GM21423 (cell line): ENCODE measurements at regions not wholly inside any gene's neighbourhood (a gene's known extent, or its start where the extent isn't known, plus 50 kb on each side); places are given as distances from the start of the nearest gene placed in this dataset.

Source experiments
- ATAC-seq: cut with Tn5 transposase; IDR thresholded peaks from one replicate; pipeline ENCODE4 v1.9.1; 2021; ENCODE audit warnings: mild to moderate bottlenecking, moderate library complexity; ENCODE audit not compliant: unreplicated experiment

- ATAC-seq, result no peak
These were observed 96.2 kb upstream of the INSIG1 start for GRCh38 chr7:155201325-155202087.

DNA sequence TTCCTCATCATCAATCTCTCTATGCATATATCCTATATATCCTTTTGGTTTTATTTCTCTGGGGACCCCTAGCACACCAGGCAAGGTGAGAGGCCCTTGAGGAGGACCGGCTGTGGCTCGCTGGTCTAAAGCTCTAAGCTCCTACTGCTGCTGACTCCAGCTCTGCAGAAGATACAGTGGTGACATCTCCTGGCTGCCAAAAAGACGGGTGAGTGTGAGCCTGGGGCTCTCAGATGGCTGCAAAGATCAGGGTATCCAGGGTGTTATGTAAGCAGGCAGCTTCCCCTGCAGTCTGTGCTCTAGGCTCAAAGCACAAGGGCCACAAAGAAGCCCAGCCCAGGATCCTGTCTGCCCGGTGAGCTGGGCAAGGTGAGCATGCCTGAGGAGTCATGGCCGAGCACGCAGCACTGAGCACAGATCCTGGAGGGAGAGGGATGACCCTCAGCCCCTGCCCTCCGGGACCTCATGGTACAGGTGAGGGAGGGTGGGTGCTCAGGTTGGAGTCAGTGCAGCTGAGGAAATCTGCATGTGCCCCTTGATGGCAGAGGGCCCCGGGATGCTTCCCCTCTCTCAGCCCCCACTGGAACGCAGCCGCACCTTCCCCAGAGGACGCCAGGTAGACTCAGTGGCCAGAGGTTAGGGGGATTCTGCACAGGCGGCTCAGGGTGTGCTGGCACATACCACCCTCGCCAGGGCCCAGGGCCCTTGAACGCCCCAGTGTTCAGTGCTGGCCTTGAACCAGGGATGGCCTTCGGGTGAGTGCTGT, 95.4 kb upstream of the INSIG1 start:
- no peak for ATAC-seq

DNA sequence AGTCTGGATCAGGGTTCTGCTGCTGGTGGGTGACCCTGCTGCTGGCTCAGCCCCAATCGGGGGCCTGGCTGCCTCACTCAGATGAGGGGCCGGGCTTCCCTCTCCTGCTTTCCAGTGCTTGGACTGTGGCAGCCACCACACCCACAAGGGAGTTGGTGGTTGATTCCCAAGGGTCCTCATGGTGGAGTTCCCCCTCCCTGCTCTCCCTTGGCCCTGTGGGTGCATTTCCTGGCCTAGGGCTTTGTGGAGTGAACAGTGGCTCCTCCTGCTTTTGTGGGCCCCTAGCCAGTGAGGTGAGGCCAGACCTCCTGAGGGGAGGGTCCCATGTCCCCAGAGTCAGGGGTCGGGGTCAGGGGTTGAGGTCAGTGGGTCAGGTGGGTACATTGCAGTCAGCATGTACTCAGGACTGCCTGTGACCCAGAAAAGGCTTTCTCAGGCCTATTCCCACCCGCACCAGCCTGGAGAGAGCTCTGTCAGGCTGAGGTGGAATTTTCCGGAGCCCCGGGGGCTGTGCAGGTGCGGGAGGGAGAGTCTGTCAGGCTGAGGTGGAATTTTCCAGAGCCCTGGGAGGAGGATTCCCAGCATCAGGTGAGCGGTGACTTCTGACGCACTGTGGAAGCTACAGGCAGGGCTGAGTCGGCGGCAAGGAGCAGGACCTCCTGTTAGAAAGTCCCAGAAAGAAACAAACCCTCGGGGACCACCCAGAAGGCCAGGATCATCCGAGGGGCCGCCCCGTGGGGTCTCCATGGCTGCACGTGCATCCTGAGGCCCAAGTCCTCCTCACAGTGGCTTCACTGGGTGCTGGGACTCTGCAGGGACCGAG, 94.4 kb upstream of the INSIG1 start:
- no peak for ATAC-seq

DNA sequence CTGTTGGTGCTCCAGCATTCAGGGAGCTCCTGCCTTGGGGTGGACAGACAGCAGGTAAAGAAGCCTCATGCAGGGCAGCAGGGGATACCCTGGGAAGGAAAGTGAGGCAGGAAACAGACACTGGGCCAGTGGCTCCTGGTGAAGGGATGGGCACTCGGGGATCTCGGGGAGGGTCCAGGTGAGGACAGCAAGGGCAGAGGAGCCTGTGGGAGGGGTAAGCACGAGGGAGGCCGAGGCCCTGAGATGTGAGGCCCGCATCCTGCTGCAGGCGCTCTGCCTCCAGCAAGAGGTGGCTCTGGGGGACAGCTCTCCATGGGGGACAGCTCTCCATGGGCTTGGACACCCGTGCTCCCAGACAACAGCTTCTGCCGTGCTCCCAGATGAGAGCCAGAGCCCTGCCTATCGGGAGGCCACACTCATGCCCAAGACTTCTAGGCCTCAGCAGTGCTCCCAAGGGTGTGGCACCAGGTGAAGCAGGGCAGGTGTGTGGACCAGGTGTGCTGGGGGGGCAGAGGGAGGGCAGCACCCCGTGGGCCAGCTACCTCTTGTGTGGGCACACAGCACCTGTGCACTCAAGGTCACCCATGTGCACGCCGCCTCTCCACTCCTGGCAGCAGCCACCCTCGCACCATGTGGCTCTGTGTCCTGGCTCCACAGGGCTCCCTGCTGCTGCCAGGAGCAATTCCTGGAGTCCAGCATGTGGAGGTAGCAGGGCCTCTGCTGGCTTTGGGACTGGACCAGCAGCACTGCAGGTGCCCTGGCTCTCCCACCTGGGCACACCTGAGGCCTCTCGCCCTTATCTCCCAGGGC, 93.6 kb upstream of the INSIG1 start:
- no peak for ATAC-seq

DNA sequence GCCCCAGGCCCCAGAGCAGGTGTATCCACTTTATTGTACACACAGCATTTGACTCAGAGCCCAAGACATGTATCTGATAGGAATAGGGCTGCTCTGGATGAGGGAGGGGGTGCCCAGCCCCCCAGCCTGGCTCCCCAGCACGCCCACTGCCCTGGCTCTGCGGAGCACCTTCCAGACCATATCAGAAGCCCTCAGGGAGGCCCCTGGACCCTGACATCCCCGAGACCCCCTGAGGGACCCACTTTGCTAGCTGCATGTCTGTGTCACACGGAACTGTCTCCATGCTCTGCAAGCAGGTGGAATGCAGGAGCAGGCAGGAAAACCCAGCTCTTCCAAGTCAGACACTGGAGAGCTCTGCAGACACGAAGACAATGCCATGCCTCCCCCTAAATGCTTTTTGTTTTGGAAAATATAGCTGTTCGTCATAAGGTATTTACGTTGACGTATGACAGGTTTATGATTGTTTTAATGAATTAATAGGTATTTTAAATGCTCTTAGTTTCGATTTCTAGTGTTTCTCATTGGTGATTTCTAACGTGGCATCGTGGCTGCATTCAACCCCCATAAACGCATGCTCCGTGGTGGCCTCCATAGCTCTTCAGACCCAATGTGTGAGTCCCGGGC, 92.8 kb upstream of the INSIG1 start:
- no peak for ATAC-seq

DNA sequence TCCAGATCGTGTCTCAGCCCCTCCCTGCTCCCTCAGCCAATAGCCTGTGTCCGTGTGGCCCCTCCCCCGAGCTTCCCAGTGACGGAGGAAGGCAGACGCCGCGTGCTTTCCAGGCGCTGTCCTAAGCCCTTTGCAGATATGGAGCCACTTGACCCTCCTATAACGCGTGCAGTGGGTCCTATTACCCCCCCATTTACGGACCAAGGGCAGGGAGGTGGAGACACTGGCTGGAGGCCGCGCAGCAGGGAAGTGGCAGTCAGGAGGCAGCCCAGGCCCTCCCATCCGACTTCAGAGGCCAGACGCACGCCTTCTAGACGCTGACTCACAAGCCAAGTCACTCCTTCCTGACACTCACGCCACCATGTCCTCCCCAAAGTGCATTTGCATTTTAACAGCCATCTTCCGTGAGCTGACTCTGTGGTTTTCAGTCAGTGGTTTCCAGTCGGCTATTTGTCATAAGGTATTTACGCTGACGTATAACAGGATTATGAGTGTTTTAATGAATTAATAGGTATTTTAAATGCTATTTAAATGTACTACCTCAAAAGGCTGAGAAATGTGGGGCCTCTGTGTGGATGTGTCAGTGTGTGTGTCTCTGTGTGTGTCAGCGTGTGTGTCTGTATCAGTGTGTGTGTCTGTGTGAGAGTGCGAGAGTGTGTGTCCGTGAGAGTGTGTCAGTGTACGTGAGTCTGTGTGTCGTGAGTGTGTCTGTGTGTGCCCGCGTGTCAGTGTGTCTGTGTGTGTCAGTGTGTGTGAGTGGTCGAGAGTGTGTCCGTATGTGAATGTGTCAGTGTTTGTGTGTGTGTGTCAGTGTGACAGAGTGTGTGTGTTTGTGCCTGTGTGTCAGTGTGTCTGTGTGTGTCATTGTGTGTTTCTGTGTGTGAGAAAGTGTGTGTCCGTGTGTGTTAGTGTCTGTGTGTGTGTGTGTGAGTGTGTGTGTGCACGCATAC, 92.0 kb upstream of the INSIG1 start:
- ATAC-seq, result peak; percentile 84

- ATAC-seq, result peak; percentile 35
These were observed 91.2 kb upstream of the INSIG1 start for GRCh38 chr7:155206318-155207020.

DNA sequence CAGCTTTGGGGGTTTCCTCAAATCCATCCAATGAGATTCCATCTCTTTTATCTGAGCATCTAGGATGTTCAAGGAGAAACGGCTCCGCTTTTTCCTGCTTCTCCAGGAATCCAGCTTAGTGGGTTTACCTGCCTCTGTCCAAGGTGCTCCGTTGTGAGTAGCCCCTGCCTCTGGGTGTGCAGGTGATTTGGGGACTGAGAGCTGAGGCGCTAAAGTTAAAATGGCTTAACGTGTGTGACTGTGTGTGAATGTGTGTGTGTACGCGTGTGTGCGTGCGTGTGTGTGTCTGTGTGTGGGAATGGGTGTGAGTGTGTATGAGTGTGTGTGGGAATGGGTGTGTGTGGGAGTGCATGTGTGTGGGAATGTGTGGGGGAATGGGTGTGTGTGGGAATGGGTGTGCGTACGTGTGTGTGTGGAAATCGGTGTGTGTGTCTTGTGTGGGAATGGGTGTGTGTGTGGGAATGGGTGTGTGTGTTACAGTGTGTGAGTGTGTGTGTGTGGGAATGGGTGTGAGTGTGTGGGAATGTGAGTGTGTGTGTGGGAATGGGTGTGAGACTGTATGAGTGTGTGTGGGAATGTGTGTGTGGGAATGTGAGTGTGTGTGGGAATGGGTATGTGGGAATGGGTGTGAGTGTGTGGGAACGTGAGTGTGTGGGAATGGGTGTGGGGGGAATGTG, 90.2 kb upstream of the INSIG1 start:
- ATAC-seq, result no peak

- no peak for ATAC-seq
These were observed 88.8 kb upstream of the INSIG1 start for GRCh38 chr7:155208681-155209477.

DNA sequence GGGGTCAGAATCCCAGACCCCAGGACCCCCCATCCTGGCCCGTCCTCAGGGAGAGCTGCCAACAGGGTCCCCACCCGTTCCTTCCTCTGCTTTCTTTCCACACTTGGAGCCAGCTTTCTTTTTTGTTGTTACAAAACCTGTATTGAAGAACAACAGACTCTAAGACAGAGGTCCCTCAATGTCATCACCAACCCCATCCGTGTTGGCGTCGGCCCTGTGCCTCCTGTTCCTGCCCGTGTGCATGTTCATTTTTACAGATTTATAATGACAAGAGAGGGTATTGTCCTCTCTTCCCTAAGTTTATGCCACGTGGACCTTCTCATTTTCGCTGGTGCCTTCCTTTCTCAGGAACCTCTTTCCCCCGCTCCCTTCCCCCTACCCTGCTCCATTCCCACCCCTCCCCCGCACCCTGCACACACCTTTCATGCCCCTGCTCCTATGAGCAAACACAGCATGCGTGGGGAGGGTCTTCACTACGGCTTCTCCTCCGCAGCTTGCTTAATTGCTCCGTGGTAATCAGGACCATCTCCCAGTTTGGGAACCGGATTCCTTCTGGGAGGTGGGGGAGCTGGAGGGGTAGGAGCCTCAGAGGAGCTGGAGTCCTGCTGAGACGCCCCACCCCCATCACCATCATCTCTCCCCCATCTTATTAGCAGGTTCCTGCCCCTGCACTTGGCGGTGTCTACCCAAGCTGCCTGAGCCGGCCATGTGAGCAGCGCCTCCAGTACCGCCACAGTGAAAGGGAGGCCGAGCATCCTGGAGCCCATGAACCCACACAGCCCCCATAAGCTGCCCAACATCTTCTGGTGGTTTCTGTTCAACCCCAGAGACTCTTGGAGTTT, 88.0 kb upstream of the INSIG1 start:
- no peak for ATAC-seq

- ATAC-seq, result no peak
These were observed 87.3 kb upstream of the INSIG1 start for GRCh38 chr7:155210356-155210755.

DNA sequence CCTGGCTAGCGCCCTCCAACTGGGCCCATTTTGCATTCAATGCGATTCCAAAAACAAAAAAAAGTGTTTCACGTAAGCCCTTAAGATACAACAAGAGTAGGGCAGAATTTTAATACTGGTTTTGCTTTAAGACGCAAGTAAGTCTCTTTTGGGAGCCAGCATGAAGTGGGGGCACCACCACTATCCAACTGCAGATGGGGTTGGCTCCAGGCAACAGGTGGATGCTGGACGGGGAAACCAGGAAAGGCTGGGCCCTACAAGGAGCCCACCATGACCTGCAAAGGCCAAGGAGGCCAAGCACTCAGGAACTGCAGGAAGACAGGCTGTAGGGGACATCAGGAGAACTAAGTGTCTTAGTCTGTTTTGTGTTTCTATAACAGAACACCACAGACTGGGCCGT, 86.5 kb upstream of the INSIG1 start:
- no peak for ATAC-seq

DNA sequence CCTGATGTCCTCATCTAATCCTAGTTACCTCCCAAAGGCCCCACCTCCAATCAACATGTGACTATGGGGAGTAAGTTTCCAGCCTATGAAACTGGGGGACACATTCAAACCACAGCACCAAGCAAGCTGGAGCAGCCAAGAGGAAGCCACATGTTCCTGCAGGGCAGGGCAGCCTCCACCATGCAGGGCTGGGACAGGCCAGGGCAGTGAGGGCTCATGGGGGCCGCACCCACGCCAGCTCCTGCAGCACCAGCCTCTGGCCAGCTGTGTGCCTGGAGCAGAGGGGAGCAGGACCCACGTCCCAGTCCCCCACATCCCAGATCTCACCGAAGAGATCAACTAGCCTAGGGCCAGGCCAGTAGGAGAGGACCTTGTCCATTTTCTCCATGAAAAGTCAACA, 85.9 kb upstream of the INSIG1 start:
- no peak for ATAC-seq

- ATAC-seq, result no peak
These were observed 85.2 kb upstream of the INSIG1 start for GRCh38 chr7:155212301-155213015.

DNA sequence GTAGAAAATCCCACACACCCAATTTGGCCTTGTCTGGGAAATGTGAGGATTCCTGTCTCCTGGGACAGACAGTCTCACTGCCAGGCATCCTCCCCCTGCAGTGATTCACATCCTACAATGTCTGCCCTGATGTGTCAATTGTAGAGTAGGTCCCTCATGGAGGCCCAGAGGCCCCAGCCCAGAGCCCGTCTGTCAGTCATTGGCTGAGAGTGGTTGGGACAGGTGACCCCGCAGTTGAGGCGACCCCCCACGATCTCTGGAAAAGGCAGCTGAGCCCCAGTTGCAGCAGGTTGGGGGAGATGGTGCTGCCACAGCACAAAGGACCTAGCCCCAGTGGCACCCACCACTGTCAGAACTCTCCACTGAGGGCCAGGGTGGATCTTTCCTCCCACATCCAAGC, 84.3 kb upstream of the INSIG1 start:
- ATAC-seq, result no peak
